OCI-LY7 (cell line): ENCODE measurements at regions not wholly inside any gene's neighbourhood (a gene's known extent, or its start where the extent isn't known, plus 50 kb on each side); places are given as distances from the start of the nearest gene placed in this dataset.

Experiments
- BruUV-seq: library from RNA; stranded (reverse); fragments of 400-500 nt; replicated peaks from 2 replicates; lab custom pipeline; 2021; lab: Mats Ljungman, UMichigan
- CTCF ChIA-PET: fragments of 300-600 bp; sonication (Branson Sonifier 250); formaldehyde crosslinking; loops from one replicate; lab custom pipeline; 2022; ENCODE audit warnings: antibody characterized with exemption; ENCODE audit not compliant: unreplicated experiment; lab: Charles Lee
- POLR2A ChIA-PET: fragments of 300-600 bp; sonication (Branson Sonifier 250); formaldehyde crosslinking; loops from one replicate; lab custom pipeline; 2022; ENCODE audit warnings: antibody characterized with exemption; lab: Charles Lee
- DNase-seq: peaks from one replicate; pipeline ENCODE4 v3.0.0-alpha.2; 2015; ENCODE audit warnings: low spot score
- H2AFZ ChIP-seq: fragments of 200-600 bp; sonication (generic), shearing (Covaris generic); 2 replicates; pipeline ENCODE4 v1.6.1; 2014; ENCODE audit warnings: mild to moderate bottlenecking, antibody characterized with exemption, low read length, moderate library complexity
- H3K27ac ChIP-seq: fragments of 200-600 bp; sonication (generic); 2 replicates; pipeline ENCODE4 v1.5.1; 2014; ENCODE audit warnings: mixed run types, low read depth, mild to moderate bottlenecking, moderate library complexity, low read length, inconsistent platforms; ENCODE audit not compliant: poor library complexity, severe bottlenecking
- H3K36me3 ChIP-seq: fragments of 200-600 bp; sonication (generic); 2 replicates; pipeline ENCODE4 v1.6.1; 2014; ENCODE audit warnings: mild to moderate bottlenecking, antibody characterized with exemption, low read length, moderate library complexity, mixed read lengths; ENCODE audit not compliant: insufficient read depth
- H3K4me1 ChIP-seq: fragments of 200-600 bp; sonication (generic); 2 replicates; pipeline ENCODE4 v1.5.1; 2014; ENCODE audit warnings: mild to moderate bottlenecking, low read length; ENCODE audit not compliant: insufficient read depth, poor library complexity, severe bottlenecking
- H3K4me2 ChIP-seq: fragments of 200-600 bp; sonication (generic); 2 replicates; pipeline ENCODE4 v1.6.1; 2014; ENCODE audit warnings: mild to moderate bottlenecking, low read length
- H3K4me3 ChIP-seq: fragments of 200-600 bp; sonication (generic); 2 replicates; pipeline ENCODE4 v1.5.1; 2014; ENCODE audit warnings: mild to moderate bottlenecking, low read depth, low read length; ENCODE audit not compliant: poor library complexity, severe bottlenecking
- H3K79me2 ChIP-seq: fragments of 200-600 bp; sonication (generic); 2 replicates; pipeline ENCODE4 v1.6.1; 2016; ENCODE audit warnings: low read depth, mild to moderate bottlenecking, low read length, moderate library complexity, mixed read lengths; ENCODE audit not compliant: insufficient read depth
- H3K9me2 ChIP-seq: fragments of 200-600 bp; sonication (generic); 2 replicates; pipeline ENCODE4 v1.6.1; 2016; ENCODE audit warnings: mild to moderate bottlenecking, low read length, mixed read lengths; ENCODE audit not compliant: insufficient read depth
- H3K9me3 ChIP-seq: fragments of 200-600 bp; sonication (generic); 2 replicates; pipeline ENCODE4 v1.6.1; 2014; ENCODE audit warnings: mild to moderate bottlenecking, mixed run types, low read length, mixed read lengths
- H4K20me1 ChIP-seq: fragments of 200-600 bp; sonication (generic); 2 replicates; pipeline ENCODE4 v1.6.1; 2014; ENCODE audit warnings: mild to moderate bottlenecking, antibody characterized with exemption, low read length, moderate library complexity, mixed read lengths; ENCODE audit not compliant: insufficient read depth
- EZH2phosphoT487 ChIP-seq: fragments of 200-600 bp; sonication (generic); IDR thresholded peaks from 2 replicates; pipeline ENCODE4 v1.6.1; 2018; ENCODE audit warnings: low read depth, borderline replicate concordance, mild to moderate bottlenecking, mixed run types, antibody characterized with exemption, low read length, moderate library complexity, mixed read lengths
- intact Hi-C: fragments of 100-400 bp; cut with micrococcal nuclease; formaldehyde crosslinking; loops from one replicate; pipeline ENCODE4 v1.10.0; 2022; ENCODE audit not compliant: unreplicated experiment
- TF ChIP-seq, protein P1 (sequence below): fragments of 200-600 bp; sonication (generic); conservative IDR thresholded peaks from 2 replicates; pipeline ENCODE4 v1.5.1; 2014; ENCODE audit warnings: mild to moderate bottlenecking, antibody characterized with exemption, low read length, moderate library complexity, mixed read lengths

DNA sequence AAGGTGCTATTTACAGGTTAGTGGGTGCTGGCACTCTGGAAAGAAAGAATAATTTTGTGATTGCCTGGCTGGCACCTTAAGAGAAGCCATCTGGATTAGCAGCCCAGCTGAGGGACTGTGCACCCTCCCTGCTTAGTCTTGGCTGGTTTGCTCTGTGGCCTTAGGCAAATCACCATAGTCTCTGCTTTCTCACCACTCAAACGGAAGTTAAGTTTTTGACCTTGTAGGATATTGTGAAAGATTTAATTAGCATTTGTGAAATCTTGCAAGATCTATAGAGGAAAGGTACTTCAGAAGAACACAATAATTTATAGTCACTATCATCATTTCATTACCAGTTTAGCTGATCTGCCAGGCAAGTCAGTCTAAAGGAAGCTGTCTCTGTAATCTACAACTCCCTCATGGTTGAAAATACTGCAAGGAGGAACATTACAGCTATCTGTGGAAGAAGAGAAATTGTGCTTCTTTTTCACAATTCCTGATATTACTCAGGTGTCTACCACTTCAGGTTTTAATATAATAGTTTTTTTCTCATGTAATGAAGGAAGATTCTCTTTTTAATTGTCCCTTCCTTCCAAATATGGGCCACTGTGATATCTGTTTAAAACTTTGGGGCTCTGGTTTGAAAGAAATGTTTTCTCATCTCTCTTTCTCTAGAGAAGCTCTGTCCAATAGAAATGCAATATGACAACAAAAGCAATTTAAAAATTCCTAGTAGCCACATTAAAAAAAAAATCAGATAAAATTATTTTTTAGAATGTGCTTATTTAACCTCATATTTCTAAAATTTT lies 219.6 kb downstream of the PTEN start:
- Histone ChIP-seq H3K36me3 (no peaks in the 10 kb centered on the region), H3K4me1 (peaks cover 57% of the 10 kb centered on the region), H3K27ac (peak overlapping the region; percentile 76), H3K9me2 (no peaks in the 10 kb centered on the region), H3K9me3 (no peaks in the 10 kb centered on the region), H4K20me1 (no peaks in the 10 kb centered on the region), H3K4me2 (peak overlapping the region; percentile 79), H3K79me2 (no peaks in the 10 kb centered on the region), H3K4me3 (peak overlapping the region; percentile 40), H2AFZ (peak overlapping the region; percentile 93)
- ChIA-PET POLR2A (interaction anchor here (0.6 to 3.5 kb wide), 19 partner anchors 10 to 1671 kb away, joined by 3 to 40 read pairs (median 5); no protein-coding TSS in a partner anchor), CTCF (interaction anchor here (0.7 to 1.7 kb wide), 4 partner anchors 8 to 25 kb away, joined by 3 to 12 read pairs (median 4); no protein-coding TSS in a partner anchor)
- intact Hi-C loops, result loop anchor here (1.0 to 2.0 kb wide), 2 partner anchors 26 to 31 kb away; no protein-coding TSS in a partner anchor
- BruUV-seq, result no TSS peak
- DNase-seq, result peak; percentile 84
- no peak for TF ChIP-seq EZH2phosphoT487
- TF ChIP-seq, protein P1, sequence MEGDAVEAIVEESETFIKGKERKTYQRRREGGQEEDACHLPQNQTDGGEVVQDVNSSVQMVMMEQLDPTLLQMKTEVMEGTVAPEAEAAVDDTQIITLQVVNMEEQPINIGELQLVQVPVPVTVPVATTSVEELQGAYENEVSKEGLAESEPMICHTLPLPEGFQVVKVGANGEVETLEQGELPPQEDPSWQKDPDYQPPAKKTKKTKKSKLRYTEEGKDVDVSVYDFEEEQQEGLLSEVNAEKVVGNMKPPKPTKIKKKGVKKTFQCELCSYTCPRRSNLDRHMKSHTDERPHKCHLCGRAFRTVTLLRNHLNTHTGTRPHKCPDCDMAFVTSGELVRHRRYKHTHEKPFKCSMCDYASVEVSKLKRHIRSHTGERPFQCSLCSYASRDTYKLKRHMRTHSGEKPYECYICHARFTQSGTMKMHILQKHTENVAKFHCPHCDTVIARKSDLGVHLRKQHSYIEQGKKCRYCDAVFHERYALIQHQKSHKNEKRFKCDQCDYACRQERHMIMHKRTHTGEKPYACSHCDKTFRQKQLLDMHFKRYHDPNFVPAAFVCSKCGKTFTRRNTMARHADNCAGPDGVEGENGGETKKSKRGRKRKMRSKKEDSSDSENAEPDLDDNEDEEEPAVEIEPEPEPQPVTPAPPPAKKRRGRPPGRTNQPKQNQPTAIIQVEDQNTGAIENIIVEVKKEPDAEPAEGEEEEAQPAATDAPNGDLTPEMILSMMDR, result no peak

- no peaks in the 10 kb centered on the region for H4K20me1 ChIP-seq
- peaks cover 57% of the 10 kb centered on the region for H3K4me1 ChIP-seq
- no peak for DNase-seq
- H3K9me3 ChIP-seq, result no peaks in the 10 kb centered on the region
- peak overlapping the region; percentile 76 for H3K27ac ChIP-seq
- intact Hi-C loops, result loop anchor here (2.0 kb wide), 1 partner anchor 25 kb away; no protein-coding TSS in a partner anchor
- no peak overlapping the region for H3K4me3 ChIP-seq
- no TSS peak for BruUV-seq
- POLR2A ChIA-PET, result interaction anchor here (0.6 to 3.5 kb wide), 10 partner anchors 9 to 294 kb away, joined by 3 to 40 read pairs (median 10); no protein-coding TSS in a partner anchor
- H3K4me2 ChIP-seq, result peak overlapping the region; percentile 13; the same call in 1 of the 2 replicates
- H3K79me2 ChIP-seq, result no peaks in the 10 kb centered on the region
- H3K9me2 ChIP-seq, result no peaks in the 10 kb centered on the region
- CTCF ChIA-PET, result no interaction called here
- no peak for TF ChIP-seq EZH2phosphoT487
- H3K36me3 ChIP-seq, result no peaks in the 10 kb centered on the region
- H2AFZ ChIP-seq, result peak overlapping the region; percentile 93; the same call in 1 of the 2 replicates
Measured at GRCh38 chr10:88083597-88083989, 220.2 kb downstream of the PTEN start.

- intact Hi-C loops, result no loop called here
- H3K4me1 ChIP-seq, result peaks cover 43% of the 10 kb centered on the region
- no peak overlapping the region for H3K4me3 ChIP-seq
- no peaks in the 10 kb centered on the region for H3K9me2 ChIP-seq
- no peaks in the 10 kb centered on the region for H4K20me1 ChIP-seq
- no peak overlapping the region for H2AFZ ChIP-seq
- no peaks in the 10 kb centered on the region for H3K9me3 ChIP-seq
- H3K79me2 ChIP-seq, result no peaks in the 10 kb centered on the region
- no peak overlapping the region for H3K4me2 ChIP-seq
- CTCF ChIA-PET, result no interaction called here
- DNase-seq, result no peak
- no peak overlapping the region for H3K27ac ChIP-seq
- BruUV-seq, result no TSS peak
- no peaks in the 10 kb centered on the region for H3K36me3 ChIP-seq
- POLR2A ChIA-PET, result interaction anchor here (0.7 to 3.4 kb wide), 12 partner anchors 8 to 904 kb away, joined by 3 to 13 read pairs (median 3); partner anchors contain the start of gene FAS
- TF ChIP-seq, protein P1, result no peak
- no peak for TF ChIP-seq EZH2phosphoT487
Measured at GRCh38 chr10:88086187-88086960, 222.9 kb downstream of the PTEN start.
